ENCODE measurements at regions not wholly inside any gene's neighbourhood (a gene's known extent, or its start where the extent isn't known, plus 50 kb on each side); places are given as distances from the start of the nearest gene placed in this dataset.
A peak's percentile ranks its signal among the peaks of the same experiment; 100 is the strongest.

GRCh38 chr3:194748225-194748624 is 62.5 kb downstream of the FAM43A start:
- DNase-seq (ENCODE audit: low read depth), result no peak
- TF ChIP-seq CTCF (IDR thresholded peaks at IDR 0.05; ENCODE audit: control insufficient read depth, extremely low read depth, insufficient read depth), result no peak
- H3K4me3 ChIP-seq (ENCODE audit: low read depth, low read length), result no peak overlapping the region

- H3K4me3 ChIP-seq (ENCODE audit: low read depth, low read length), result no peak overlapping the region
- peak; percentile 22 for DNase-seq (ENCODE audit: low read depth)
- TF ChIP-seq CTCF (IDR thresholded peaks at IDR 0.05; ENCODE audit: control insufficient read depth, extremely low read depth, insufficient read depth), result no peak
Measured at GRCh38 chr3:194749631-194750490, 64.2 kb downstream of the FAM43A start.

GRCh38 chr3:194750491-194750828 is 64.8 kb downstream of the FAM43A start:
- no peak for TF ChIP-seq CTCF (IDR thresholded peaks at IDR 0.05; ENCODE audit: control insufficient read depth, extremely low read depth, insufficient read depth)
- DNase-seq (ENCODE audit: low read depth), result no peak
- H3K4me3 ChIP-seq (ENCODE audit: low read depth, low read length), result no peak overlapping the region

GRCh38 chr3:194755671-194756459 is 70.2 kb downstream of the FAM43A start:
- no peak for DNase-seq (ENCODE audit: low read depth)
- no peak overlapping the region for H3K4me3 ChIP-seq (ENCODE audit: low read depth, low read length)
- TF ChIP-seq CTCF (IDR thresholded peaks at IDR 0.05; ENCODE audit: control insufficient read depth, extremely low read depth, insufficient read depth), result no peak

GRCh38 chr3:194756460-194756779 is 70.7 kb downstream of the FAM43A start:
- no peak for TF ChIP-seq CTCF (IDR thresholded peaks at IDR 0.05; ENCODE audit: control insufficient read depth, extremely low read depth, insufficient read depth)
- no peak for DNase-seq (ENCODE audit: low read depth)
- no peak overlapping the region for H3K4me3 ChIP-seq (ENCODE audit: low read depth, low read length)

- no peak overlapping the region for H3K4me3 ChIP-seq (ENCODE audit: low read depth, low read length)
- DNase-seq (ENCODE audit: low read depth), result no peak
- TF ChIP-seq CTCF (IDR thresholded peaks at IDR 0.05; ENCODE audit: control insufficient read depth, extremely low read depth, insufficient read depth), result no peak
Measured at GRCh38 chr3:194756791-194757325, 71.2 kb downstream of the FAM43A start.

Data from LNCaP clone FGC (cell line).